HG03064 (cell line): ENCODE measurements at regions not wholly inside any gene's neighbourhood (a gene's known extent, or its start where the extent isn't known, plus 50 kb on each side); places are given as distances from the start of the nearest gene placed in this dataset.
"Not testable (repeated sequence)": the region's sequence is repeated elsewhere in the genome, so short reads cannot be mapped to it uniquely, and the experiment has no call there.

Experiments used
- ATAC-seq: cut with Tn5 transposase; IDR thresholded peaks from one replicate; pipeline ENCODE4 v1.9.1; 2021; ENCODE audit warnings: low read depth; ENCODE audit not compliant: unreplicated experiment

- ATAC-seq = no peak
Observed at GRCh38 chr10:8304861-8305260, 250.4 kb downstream of the GATA3 start.

GRCh38 chr10:8305876-8306652, 251.6 kb downstream of the GATA3 start:
- ATAC-seq = no peak

GRCh38 chr10:8306685-8307364, 252.3 kb downstream of the GATA3 start:
- ATAC-seq = no peak

- no peak for ATAC-seq
Observed at GRCh38 chr10:8310930-8311329, 256.4 kb downstream of the GATA3 start.

GRCh38 chr10:8311526-8312070, 257.1 kb downstream of the GATA3 start:
- ATAC-seq = no peak

- no peak for ATAC-seq
Observed at GRCh38 chr10:8312079-8312478, 257.6 kb downstream of the GATA3 start.

GRCh38 chr10:8312781-8313180, 258.3 kb downstream of the GATA3 start:
- no peak for ATAC-seq

GRCh38 chr10:8314486-8314885, 260.0 kb downstream of the GATA3 start:
- no peak for ATAC-seq

- ATAC-seq = no peak
Observed at GRCh38 chr10:8315619-8316021, 261.1 kb downstream of the GATA3 start.

- ATAC-seq = no peak
Observed at GRCh38 chr10:8316284-8316683, 261.8 kb downstream of the GATA3 start.

GRCh38 chr10:8318429-8318828, 263.9 kb downstream of the GATA3 start:
- ATAC-seq = not testable (repeated sequence)

GRCh38 chr10:8318956-8319355, 264.5 kb downstream of the GATA3 start:
- ATAC-seq = no peak

- no peak for ATAC-seq
Observed at GRCh38 chr10:8319704-8320103, 265.2 kb downstream of the GATA3 start.

GRCh38 chr10:8321990-8322389, 267.5 kb downstream of the GATA3 start:
- no peak for ATAC-seq

- ATAC-seq = no peak
Observed at GRCh38 chr10:8323428-8324054, 269.1 kb downstream of the GATA3 start.

GRCh38 chr10:8325024-8325980, 270.8 kb downstream of the GATA3 start:
- ATAC-seq = no peak

- no peak for ATAC-seq
Observed at GRCh38 chr10:8326396-8327139, 272.1 kb downstream of the GATA3 start.

GRCh38 chr10:8327140-8327423, 272.6 kb downstream of the GATA3 start:
- ATAC-seq = no peak

GRCh38 chr10:8331387-8331786, 276.9 kb downstream of the GATA3 start:
- ATAC-seq = no peak
